Ishikawa (cell line): ENCODE measurements at regions not wholly inside any gene's neighbourhood (a gene's known extent, or its start where the extent isn't known, plus 50 kb on each side); places are given as distances from the start of the nearest gene placed in this dataset.

Experiments
- CEBPB ChIP-seq: IDR thresholded peaks from 2 replicates; pipeline ENCODE4 v1.6.1; 2012
- CREB1 ChIP-seq: IDR thresholded peaks from 2 replicates; pipeline ENCODE4 v1.6.1; 2012; ENCODE audit warnings: low read depth
- EGR1 ChIP-seq: IDR thresholded peaks from 2 replicates; pipeline ENCODE4 v1.6.1; 2012
- EP300 ChIP-seq: IDR thresholded peaks from 2 replicates; pipeline ENCODE4 v1.6.1; 2012; ENCODE audit warnings: borderline replicate concordance
- FOXM1 ChIP-seq: IDR thresholded peaks from 2 replicates; pipeline ENCODE4 v1.6.1; 2012; ENCODE audit warnings: low read depth, borderline replicate concordance
- NFIC ChIP-seq: IDR thresholded peaks from 2 replicates; pipeline ENCODE4 v1.6.1; 2012
- RAD21 ChIP-seq: IDR thresholded peaks from 2 replicates; pipeline ENCODE4 v1.6.1; 2012; ENCODE audit warnings: low read depth
- TAF1 ChIP-seq: IDR thresholded peaks from 2 replicates; pipeline ENCODE4 v1.6.1; 2012; ENCODE audit warnings: low read depth, mild to moderate bottlenecking
- TCF12 ChIP-seq: IDR thresholded peaks from 2 replicates; pipeline ENCODE4 v1.6.1; 2012; ENCODE audit warnings: low read depth
- TEAD4 ChIP-seq: IDR thresholded peaks from 2 replicates; pipeline ENCODE4 v1.6.1; 2012
- YY1 ChIP-seq: IDR thresholded peaks from 2 replicates; pipeline ENCODE4 v1.6.1; 2012; ENCODE audit warnings: low read depth
- ZBTB7A ChIP-seq: IDR thresholded peaks from 2 replicates; pipeline ENCODE4 v1.6.1; 2012; ENCODE audit warnings: low read depth
- TF ChIP-seq, protein P1 (sequence below): IDR thresholded peaks from 2 replicates; pipeline ENCODE4 v1.6.1; 2012
- TF ChIP-seq, protein P2 (sequence below): IDR thresholded peaks from 2 replicates; pipeline ENCODE4 v1.6.1; 2012
- TF ChIP-seq, protein P3 (sequence below): IDR thresholded peaks from 2 replicates; pipeline ENCODE4 v1.6.1; 2012; ENCODE audit warnings: low read depth, mild to moderate bottlenecking

DNA sequence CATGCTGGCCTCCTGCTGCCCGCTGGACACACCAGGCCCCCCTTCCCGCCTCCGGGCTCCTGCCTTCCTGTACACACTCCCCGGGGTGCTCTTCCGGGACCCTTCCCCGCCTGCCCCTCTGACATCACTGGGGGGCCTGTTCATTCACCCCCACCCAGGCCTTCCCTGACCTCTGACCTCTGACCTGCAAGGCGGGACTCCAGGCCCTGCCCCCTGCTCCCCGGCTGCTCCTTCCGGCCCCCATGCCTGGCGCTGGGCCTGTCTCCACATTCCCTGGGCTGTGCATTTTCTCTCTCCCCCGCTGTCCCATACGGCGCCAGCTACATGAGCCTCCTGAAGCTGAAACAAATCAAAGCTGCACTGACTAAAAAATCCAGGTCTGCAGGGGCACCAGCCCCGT, 71.6 kb upstream of the GATA5 start:
- TF ChIP-seq, protein P1, sequence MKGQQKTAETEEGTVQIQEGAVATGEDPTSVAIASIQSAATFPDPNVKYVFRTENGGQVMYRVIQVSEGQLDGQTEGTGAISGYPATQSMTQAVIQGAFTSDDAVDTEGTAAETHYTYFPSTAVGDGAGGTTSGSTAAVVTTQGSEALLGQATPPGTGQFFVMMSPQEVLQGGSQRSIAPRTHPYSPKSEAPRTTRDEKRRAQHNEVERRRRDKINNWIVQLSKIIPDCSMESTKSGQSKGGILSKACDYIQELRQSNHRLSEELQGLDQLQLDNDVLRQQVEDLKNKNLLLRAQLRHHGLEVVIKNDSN = no peak
- TF ChIP-seq TAF1 = no peak
- TF ChIP-seq EGR1 = no peak
- no peak for TF ChIP-seq CEBPB
- TF ChIP-seq, protein P2, sequence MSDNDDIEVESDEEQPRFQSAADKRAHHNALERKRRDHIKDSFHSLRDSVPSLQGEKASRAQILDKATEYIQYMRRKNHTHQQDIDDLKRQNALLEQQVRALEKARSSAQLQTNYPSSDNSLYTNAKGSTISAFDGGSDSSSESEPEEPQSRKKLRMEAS = no peak
- TF ChIP-seq FOXM1 = no peak
- no peak for TF ChIP-seq NFIC
- TF ChIP-seq CREB1 = no peak
- no peak for TF ChIP-seq ZBTB7A

DNA sequence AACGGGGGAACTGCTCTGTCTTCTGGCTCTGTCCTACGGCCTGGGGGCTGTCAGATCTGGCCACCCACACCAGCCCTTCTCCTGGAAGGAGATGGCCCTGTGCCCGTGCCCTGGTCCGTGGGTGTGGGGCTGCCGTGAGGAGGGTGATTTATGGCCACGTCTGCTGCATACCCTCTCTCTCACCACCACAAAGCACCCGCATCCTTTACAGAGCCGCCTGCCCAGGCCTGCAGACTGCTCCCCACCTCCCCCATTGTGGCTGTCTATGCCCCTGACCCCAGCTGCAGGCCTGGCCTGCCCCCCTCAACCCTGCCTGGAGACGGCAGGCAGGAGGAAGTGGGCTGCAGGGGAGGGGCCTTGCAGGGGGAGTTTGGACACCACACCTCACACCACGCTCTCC, 72.7 kb upstream of the GATA5 start:
- TF ChIP-seq EP300 (no peak), TEAD4 (no peak), RAD21 (no peak), NFIC (no peak), EGR1 (no peak)
- TF ChIP-seq, protein P3, sequence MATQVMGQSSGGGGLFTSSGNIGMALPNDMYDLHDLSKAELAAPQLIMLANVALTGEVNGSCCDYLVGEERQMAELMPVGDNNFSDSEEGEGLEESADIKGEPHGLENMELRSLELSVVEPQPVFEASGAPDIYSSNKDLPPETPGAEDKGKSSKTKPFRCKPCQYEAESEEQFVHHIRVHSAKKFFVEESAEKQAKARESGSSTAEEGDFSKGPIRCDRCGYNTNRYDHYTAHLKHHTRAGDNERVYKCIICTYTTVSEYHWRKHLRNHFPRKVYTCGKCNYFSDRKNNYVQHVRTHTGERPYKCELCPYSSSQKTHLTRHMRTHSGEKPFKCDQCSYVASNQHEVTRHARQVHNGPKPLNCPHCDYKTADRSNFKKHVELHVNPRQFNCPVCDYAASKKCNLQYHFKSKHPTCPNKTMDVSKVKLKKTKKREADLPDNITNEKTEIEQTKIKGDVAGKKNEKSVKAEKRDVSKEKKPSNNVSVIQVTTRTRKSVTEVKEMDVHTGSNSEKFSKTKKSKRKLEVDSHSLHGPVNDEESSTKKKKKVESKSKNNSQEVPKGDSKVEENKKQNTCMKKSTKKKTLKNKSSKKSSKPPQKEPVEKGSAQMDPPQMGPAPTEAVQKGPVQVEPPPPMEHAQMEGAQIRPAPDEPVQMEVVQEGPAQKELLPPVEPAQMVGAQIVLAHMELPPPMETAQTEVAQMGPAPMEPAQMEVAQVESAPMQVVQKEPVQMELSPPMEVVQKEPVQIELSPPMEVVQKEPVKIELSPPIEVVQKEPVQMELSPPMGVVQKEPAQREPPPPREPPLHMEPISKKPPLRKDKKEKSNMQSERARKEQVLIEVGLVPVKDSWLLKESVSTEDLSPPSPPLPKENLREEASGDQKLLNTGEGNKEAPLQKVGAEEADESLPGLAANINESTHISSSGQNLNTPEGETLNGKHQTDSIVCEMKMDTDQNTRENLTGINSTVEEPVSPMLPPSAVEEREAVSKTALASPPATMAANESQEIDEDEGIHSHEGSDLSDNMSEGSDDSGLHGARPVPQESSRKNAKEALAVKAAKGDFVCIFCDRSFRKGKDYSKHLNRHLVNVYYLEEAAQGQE = no peak

DNA sequence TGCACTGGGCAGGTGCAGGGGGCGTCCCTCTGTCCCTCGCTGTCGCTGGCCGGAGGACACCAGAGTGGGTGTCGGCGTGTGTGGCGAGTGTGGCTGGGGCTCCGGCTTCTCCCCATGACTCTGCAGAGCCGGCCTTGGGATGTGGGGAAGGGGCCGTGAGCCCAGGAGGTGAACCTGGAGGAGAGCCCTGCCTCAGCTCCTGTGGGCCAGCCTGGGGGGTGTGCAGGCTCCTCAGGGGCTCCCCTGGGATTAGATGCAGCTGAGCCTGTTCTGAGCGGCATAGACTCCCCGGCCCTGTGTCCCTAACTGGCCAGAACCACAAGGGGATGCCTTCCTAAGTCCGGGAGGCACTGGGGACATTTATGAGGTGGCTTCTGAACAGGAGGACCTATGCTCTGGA, 73.2 kb upstream of the GATA5 start:
- TF ChIP-seq ZBTB7A (no peak), NFIC (no peak), TEAD4 (no peak)

DNA sequence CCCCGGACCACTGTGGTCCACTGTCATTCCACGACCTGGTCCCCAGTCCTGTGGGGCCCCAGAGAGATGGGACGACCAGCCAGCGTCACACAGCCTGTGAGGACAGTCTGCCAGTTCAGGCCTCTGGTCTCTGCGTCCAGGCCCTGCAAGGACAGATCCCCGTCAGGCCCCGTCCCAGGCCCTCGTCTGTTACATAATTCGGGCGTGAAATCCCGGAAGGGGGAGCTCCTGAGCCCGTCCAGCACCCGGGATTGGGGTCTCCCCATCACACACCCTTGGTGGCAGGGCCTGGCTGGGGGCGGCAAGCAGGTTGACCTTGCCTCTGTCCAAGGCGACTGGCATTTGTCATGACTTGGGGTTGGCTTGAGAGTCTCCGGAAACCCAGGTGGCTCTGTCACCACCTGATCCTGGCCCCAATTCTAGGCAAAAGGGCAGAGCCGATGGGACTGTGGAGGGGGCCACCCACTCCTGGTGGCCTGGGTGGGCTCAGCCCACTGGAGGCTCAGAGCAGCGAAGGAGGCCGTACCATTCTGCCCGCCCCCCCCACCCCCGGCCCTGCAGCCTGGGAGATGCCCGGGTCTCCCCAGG, 73.8 kb upstream of the GATA5 start:
- TF ChIP-seq TEAD4 (no peak), TAF1 (no peak), RAD21 (no peak), YY1 (no peak), CREB1 (no peak), FOXM1 (no peak), CEBPB (no peak), EGR1 (no peak)
- TF ChIP-seq, protein P2 = no peak
- TF ChIP-seq, protein P3 = no peak

DNA sequence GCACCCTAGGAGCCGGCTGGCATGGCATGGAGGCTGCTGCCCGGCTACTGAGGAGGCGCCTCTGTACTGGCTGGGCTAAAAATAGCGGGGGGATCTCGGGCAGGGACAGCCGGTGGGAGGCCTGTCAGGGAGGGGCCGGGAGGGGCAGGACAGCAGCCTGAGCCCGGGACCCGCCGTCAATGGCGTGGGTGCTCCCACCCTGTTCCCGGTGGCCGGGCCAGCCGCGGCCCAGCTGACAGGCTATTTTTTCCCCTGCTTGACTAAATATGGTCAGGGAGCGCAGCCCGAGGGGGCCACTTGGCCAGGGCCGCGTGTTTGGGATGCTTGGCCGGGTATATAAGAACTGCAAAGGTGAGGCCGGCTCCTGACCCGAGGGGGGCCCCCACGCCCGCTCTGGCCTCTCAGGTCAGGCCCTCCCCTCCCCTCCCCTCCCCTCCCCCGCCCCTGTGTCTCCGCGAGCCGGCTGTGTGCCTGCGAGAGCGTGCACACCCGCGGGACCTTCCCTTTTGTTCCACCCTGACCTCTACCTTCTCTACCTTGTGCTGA, 74.4 kb upstream of the GATA5 start:
- TF ChIP-seq NFIC (no peak), TCF12 (no peak), CREB1 (no peak), ZBTB7A (no peak), CEBPB (no peak), TEAD4 (no peak), TAF1 (no peak), EGR1 (no peak), FOXM1 (no peak), YY1 (no peak), EP300 (no peak), RAD21 (no peak)
- TF ChIP-seq, protein P1 = no peak
- TF ChIP-seq, protein P2 = no peak
- TF ChIP-seq, protein P3 = no peak
